GM21737 (cell line): ENCODE measurements at regions not wholly inside any gene's neighbourhood (a gene's known extent, or its start where the extent isn't known, plus 50 kb on each side); places are given as distances from the start of the nearest gene placed in this dataset.

Experiments
- ATAC-seq: cut with Tn5 transposase; IDR thresholded peaks from one replicate; pipeline ENCODE4 v1.9.1; 2021; ENCODE audit warnings: mild to moderate bottlenecking, moderate library complexity; ENCODE audit not compliant: unreplicated experiment

DNA sequence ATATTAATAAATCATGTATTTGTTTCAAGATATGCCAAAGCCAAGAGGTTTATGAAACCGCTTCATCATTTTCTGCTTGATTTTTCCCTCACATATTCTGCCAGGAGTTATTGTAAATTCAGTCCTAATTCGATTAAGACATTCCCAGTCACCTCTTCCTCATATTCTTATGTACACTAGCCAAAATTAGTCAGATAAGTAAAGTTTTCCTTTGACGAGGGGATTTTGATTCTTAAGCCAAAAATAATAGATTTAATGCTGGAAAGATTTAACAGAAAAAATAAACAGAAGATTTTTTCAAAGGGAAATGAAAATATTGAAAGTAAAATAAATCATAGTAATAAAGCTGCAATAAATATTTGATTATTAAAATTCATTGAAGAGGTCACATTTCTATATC is 51.0 kb upstream of the VEGFC start:
- ATAC-seq: no peak

DNA sequence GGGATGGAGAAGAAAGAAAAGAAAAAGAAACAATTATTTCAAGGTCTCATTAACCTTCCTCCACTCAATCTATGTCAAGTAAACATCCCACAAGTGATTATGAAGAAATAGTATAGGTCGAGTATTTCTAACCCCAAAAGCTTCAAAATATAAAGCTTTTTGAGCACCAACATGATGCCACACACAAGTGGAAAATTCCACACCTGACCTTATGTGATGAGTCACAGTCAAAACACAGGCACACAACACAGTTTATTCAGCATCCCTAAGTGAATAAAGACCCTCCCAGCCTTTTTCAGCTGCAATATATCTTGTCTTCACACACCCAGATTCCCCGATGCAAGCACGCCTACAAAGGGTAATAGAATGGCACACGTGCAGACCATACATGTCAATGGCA is 51.7 kb upstream of the VEGFC start:
- no peak for ATAC-seq

DNA sequence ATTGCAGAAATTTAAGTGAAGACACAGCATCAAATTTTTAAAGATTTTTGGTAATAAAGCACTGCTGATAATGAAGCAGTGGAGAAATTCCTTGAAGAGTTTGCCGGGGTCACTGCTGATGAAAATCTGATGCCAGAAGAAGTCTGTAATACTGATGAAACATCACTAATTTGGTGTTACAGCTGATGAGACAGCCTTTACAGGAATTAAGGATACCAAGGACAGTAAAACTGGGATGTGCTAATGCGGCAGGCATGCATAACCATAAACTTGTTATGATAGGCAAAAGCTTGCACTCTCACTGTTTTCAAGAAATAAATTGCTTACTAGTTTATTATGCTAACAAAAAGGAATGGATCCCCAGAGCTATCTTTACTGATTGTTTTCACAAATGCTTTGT is 52.9 kb upstream of the VEGFC start:
- ATAC-seq: no peak

DNA sequence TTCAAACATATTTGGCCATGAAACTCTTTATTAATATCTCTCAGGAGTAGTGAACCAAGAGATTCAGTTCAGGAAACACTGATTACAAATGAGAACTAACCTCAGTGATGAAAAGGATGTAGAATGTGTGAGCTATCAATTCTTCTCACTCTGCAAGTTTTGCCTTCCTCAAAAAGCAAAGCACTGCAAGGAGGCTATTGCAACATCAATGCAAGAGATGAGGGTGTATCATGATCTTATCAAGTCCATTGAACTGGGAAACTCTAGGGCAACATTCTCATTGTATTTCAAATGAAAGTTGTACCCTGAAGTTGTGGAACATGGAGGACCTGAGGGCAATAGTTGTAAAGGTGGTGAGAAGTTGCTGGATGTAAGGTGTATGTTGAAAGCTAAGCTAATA is 56.4 kb upstream of the VEGFC start:
- no peak for ATAC-seq

DNA sequence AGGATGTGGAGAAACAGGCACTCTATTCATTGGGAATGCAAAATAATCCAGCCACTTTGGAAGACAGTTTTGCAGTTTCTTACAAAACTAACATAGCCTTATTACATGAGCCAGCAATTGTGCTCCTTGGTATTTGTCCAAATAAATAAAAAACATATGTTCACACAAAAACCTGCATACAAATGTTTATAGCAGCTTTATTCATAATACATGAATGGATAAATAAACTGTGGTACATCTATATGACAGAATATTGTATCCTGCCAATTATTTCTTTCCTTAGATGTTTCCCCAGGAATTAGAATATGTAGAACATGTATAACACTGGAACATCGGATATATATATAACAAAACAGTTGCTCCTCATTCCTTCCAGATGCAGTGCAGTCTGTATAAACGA is 57.7 kb upstream of the VEGFC start:
- no peak for ATAC-seq

DNA sequence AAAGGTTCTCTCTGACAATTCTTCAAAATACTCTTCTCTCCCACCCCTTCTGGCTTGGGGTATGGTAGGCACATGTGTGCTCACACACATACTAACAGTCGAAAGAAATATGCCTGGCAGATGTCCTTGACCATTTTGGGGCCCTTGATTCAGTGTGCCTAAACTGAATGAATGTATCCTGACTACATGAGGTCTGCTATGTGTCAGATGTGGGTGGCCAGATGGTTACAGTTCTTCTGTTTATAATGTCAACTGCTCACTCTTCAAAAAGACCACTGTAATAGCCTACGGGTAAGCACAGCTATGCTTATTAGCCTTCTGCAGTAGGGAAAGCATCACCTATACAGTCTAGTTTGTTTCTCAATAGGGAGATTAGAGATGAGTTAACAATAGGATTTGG is 63.7 kb upstream of the VEGFC start:
- no peak for ATAC-seq

DNA sequence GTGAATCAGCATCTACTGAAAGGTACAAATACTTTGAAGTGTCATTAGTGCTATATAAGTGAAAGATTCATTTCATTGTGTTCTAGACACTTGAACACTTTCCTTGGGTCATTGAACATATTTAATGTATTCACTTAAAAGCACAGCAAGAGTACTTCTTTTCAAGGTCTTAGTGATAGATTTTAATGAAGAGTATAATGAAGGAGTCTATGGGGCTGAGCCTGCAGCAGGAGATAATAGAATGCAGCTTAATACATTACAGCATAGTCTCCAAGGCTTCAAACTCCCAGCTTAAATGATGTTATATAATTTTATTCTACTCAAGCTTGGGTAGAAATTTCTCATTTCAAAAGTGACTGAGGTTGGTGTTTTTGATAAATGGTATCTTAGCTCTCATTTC is 66.1 kb upstream of the VEGFC start:
- no peak for ATAC-seq

DNA sequence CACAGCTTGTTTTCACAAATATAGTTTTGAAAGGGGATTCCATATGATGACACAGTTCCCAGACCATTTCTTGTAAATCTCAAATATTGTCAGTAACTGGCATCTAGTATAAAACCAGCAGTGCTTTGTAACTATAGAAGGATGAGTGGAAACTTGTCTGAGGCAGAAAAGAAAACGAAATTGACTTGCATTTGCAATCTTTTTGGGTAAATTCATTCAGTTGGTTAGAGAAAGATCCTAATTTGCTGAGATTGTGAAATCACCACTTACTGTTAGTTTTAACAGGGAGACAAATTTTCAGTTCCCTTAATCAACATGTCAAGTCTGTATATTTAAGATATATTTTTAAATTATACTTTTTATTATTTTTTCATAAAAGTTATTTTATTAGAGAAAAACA is 71.5 kb upstream of the VEGFC start:
- no peak for ATAC-seq

DNA sequence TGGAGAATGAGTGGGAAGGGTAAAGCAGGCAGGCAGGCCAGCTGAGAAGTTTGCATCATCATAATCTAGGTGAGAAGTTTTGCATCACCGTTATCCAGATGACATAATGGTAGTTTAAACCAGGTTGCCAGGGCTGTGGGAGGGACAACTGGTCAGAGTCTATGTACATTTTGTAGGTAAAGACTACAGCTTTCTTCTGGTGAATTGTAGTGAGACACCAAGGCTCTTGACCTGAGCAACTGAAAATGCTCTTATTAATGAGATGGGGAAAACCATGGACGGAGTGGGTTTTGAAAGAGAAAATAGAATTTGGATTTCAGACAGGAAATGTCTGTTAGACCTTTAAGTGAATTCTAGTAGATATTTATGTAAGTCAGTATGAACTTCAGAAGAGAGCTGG is 76.0 kb upstream of the VEGFC start:
- no peak for ATAC-seq

DNA sequence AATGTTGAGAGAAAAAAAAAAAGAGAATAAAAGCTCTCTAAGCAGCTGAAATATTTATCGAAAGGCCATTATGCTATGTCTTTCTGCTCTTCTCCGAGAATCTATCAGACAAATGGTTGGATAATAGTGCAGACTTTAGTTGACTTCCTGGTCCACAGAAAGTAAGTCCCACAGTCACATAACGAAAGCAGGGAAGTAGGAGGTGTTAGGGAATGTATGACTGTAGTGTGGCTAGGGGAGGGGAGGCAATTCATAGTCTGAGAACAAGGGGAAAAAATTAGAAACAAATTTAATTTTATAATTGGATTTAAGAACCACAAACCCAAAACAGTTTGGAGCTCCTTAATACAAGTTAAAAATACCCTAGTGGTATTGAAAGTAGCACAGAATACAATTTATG is 79.7 kb upstream of the VEGFC start:
- no peak for ATAC-seq

DNA sequence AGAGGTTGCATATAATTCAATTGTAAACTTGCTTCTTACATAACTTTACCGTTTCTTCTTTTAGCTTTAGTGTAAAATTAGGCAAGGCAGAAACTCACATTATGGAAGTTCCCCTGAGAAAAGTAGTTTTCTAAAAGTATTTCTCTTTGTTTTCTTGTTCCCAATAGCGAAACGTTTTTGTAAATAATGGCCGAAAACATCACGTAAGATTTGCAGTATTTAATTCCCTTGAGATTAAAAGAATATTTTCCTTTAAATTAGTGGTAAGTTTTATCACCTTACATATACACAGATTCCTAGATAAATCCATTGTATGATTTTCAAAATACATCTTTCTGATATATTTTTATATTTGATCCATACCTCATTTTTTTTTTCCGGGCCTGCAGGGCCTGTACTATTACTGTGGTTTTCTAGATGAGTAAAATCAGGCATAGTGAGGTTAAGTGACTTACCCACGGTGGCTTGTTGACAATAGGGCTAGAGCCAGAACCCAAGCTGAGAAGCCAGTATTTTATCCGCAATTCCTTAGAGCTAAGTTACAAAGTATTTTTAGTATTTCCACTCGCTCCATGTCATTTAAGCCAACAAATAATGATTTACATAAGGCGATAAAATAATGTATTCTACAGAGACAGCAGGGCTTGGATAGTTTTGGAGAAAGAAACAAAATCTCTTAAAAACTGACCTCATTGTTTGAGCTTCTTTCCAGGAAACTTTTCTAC is 82.2 kb upstream of the VEGFC start:
- no peak for ATAC-seq

DNA sequence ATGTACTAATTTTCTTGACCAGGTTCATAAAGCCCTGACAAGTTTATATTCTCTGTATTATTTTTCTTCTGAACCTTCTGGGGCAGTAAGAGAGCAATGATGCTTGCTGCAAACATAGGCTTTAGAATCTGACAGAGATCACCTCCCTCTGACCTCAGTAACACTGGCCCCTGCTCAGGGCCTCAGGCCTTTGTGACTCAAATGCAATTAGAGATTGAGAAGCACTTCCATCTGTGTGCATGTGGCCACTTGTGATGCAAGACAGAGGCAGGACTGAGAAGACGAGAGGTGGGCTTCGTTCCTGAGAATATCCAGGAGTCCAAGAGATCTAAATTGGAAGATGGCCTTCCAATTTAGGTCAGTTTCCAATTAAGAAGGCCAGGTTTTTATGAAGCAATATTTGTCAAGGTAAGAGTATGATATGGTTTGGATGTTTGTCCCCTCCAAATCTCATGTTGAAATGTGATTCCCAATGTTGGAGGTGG is 82.8 kb upstream of the VEGFC start:
- no peak for ATAC-seq

DNA sequence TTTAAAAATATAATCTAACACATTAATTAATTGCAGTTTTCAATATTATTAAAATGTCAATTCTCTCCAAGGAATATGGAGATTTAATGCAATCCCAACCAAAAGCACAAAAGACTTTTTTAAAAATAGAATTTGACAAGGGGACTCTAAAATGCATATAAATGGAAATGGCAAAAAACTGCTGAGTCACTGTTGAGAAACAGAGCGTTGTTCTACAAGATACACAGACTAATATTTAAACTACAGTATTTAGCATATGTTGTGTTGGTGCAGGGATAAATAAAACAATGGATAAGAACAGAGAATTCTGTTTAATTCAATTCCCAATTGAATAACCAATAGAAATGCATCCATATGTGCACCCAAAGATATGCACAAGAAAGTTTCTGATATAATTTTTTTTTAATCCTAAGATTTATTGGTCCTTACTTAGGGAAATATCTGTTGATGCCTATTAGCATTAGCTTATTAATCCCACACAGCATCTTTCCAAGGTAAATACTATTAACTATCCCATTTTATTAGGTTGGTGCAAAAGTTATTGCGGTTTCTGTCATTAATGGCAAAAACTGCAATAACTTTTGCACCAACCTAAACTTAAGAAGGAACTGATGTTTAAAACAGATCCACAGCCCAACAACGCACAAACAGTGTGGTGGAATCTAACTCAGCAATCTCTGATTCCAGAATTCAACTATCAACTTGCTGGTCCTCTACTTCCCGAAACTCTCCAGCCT is 86.8 kb upstream of the VEGFC start:
- no peak for ATAC-seq

DNA sequence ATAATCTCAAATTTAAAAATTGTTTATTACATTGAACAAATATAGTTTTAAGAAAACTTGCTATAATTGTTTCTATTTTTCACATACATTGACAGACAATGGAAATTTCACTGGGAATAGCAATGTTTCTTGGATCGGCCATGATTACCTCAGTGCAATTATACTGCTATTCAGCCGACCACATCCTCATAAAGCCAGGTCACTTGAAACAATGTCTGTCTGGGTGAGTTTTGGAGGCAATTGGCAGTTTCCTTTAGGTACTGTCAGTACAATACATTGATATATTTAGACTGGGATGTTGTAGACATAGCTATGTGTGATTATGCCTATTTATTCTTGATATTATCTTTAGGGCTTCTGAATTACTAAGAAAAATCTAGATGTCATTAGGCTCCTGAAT is 89.5 kb upstream of the VEGFC start:
- ATAC-seq: no peak

DNA sequence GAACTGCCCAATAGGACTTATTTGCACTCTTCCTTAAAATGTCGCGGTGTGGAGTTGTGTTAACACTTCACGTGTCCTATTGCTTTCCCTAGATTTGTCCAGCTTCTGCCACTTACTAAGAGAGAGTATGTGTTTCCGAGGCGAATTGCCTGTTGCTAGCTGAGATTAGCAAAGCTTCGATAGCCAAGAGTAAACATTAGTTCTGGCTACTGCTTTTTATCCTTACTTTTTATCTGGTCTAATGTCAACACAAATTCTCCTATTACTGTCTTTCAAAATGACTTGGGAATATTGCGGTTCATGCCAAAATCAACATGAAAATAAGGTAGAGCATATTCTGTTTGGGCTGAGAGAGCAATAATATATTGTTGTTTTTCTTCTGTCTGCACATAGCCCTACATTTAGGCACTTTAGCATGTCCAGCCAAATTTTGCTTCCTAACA is 90.4 kb upstream of the VEGFC start:
- ATAC-seq: no peak

DNA sequence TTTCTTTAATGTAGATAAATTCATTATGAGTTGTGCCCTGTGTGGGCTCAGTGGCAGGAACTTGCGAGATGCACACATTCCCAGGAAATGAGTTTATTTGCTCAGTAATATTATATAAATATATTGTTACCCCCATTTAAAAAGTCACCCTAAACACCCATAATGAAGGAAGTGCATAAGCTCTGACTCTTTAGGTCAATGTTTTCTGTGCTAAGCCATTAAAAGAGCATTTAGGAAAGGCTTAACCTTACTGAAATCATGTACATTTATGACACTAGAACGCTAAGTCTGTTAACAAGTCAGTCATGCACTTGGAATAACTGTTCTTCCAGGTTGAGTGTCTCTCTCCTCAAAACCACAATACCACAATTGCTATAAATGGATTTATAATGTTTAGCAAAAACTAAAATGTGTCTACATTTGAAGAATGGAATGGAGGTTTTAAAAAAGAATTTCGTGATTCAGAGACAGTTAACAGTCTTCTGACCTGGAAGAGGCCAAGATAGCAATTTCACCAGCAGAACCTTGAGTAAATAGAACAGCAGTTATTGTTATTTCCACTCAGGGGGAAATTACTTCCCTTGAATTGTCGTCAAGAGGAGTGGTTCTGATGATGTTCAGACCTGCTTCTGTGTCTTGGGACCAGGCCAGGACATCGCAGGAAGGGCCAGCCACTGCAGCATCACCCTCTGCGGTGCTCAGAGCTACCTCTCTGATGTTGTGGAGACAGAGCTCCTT is 91.1 kb upstream of the VEGFC start:
- no peak for ATAC-seq

DNA sequence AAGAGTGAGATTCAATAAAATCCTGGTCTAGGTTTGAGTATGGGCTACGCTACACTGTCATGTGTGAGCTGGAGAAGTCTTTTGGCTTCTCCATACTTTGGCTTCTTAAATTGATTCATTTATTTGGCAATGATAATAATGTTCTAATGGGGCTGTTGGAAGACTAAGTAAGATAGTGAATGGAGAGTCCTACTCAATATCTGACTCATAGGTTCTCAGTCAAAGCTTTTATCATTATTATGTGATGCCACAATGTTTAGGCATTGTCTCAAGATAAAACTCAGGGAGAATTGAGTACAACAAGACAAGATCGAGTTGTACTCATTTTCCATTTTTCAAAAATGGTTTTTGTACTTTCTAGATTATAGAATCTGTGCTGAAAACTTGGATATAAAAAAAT is 92.5 kb upstream of the VEGFC start:
- no peak for ATAC-seq

DNA sequence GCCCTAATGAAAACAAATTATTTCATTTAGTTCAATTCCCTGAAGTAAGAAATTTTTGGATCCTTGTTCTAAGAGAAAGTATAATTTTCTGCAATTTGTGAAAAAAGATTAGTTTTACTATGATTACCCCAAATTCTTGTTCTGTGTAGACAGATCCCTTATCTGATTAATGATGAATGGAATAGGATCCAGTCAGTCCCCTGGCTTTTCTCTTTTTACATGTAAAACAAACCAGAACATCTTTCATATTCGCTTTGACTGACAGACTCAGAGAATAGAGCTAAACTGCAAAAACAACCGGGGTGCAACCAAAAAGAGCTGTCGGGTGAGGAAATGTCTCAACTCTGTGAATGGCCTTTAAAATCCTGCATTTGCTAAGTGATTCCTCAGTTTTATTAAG is 93.4 kb upstream of the VEGFC start:
- no peak for ATAC-seq

DNA sequence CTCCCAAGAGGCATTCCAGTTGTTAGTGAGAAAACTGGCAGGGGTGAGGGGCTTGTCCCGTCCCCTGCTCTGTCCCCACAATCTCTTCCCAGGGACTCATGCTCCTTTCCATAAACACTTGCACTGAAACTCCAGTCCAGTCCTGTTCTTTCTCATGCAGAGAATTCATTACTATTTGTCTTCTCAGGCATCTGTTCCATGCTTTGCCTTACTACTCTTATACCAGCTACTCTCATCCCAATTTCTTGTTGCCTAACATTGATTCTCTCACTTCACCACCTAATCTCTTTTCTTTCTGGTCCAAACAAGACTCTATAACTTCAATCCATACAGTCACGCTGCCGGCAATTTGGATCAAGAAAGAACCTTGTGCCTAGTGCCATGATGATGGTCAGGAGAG is 97.1 kb upstream of the VEGFC start:
- no peak for ATAC-seq

DNA sequence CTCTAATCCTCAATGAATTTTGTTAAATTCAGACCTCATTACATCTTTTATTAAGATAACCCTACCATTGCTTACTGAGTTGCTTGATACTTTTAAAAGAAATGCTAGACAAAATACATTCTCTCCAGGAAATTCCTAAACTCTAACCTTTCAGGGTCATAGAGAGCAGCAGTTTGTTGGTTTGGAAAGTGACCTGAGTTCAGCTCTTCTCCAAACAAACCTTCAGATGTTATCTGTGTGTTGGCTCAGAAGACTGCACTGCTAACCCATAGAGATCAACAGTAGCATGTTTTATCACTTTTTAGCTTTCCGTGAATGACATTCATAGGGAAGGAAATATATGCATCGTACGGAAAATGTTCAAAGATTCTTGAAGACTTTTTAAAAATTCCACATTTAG is 101.8 kb upstream of the VEGFC start:
- ATAC-seq: no peak

DNA sequence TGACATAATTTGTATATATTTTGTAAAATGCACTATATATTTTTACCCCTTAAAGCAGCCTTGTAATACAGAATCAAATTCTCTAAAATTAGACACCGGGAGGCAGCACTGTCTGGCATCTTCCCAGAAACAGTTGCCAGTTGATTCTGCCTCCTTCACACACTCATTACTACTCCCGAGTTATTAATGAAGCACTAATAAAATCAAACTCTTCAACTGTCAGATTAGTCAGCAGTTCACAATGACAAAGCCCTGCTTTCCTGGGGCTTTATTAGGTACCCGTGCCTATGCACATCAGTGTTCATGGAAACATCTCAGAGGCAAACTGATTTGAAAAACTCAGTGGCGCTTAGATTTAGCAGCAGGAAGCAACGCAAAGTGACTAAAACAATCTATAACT is 103.5 kb upstream of the VEGFC start:
- ATAC-seq: no peak

DNA sequence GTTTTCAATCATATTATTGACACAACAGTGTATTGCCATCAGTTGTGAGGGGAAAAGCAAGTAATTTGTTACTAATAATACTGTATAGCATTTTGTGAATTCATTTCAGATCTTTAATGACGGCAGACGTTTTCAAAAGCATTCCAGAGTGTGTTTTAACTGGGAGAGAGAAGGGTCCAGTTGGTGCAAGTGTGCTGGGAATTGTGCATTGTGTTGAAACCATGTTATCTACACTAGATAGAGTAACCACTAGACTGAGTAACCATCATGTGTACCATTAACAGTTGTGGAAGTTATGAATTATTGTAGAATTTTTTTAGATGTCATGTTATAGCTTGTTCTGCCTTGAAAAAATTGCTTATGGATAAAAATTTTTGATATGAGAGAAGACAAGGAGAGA is 104.5 kb upstream of the VEGFC start:
- no peak for ATAC-seq
